HK-2 (cell line): ENCODE measurements at regions not wholly inside any gene's neighbourhood (a gene's known extent, or its start where the extent isn't known, plus 50 kb on each side); places are given as distances from the start of the nearest gene placed in this dataset.
"Not testable (repeated sequence)": the region's sequence is repeated elsewhere in the genome, so short reads cannot be mapped to it uniquely, and the experiment has no call there.

ENCODE experiments used
- DNase-seq: peaks from one replicate; pipeline ENCODE4 v3.0.0-alpha.2; 2018; ENCODE audit not compliant: unreplicated experiment

DNA sequence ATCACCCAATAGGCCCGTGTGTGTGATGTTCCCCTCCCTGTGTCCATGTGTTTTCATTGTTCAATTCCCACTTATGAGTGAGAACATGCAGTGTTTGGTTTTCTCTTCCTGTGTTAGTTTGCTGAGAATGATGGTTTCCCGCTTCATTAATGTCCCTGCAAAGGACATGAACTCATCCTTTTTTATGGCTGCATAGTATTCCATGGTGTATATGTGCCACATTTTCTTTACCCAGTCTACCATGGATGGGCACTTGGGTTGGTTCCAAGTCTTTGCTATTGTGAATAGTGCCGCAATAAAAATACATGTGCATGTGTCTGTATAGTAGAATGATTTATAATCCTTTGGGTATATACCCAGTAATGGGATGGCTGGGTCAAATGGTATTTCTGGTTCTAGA lies 568.1 kb downstream of the MATN1 start:
- not testable (repeated sequence) for DNase-seq

DNA sequence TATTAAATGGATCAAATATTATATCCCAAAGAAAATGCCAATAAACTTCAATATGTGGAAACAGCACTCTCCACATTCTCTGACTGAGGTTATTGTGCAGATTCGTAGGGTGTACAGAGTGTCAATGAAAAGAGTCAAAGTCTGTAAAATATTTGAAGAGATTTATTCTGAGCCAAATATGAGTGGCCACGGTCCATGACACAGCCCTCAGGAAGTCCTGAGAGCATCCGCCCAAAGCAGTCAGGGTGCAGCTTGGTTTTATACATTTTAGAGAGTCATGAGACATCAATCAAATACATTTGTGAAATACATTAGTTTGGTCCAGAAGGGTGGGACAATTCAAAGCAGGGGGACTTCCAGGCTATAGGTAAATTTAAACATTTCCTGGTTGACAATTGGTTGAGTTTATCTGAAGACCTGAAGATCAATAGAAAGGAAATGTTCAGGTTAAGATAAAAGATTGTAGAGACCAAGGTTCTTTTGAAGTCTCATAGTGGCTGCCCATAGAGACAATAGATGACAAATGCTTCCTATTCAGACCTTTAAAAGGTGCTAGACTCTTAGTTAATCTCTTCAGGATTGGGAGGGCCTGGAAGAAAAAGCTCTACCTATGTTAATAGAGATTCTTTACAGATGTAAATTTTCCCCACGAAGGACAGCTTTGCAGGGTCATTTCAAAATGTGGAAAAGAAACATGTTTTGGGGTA lies 569.5 kb downstream of the MATN1 start:
- no peak for DNase-seq

DNA sequence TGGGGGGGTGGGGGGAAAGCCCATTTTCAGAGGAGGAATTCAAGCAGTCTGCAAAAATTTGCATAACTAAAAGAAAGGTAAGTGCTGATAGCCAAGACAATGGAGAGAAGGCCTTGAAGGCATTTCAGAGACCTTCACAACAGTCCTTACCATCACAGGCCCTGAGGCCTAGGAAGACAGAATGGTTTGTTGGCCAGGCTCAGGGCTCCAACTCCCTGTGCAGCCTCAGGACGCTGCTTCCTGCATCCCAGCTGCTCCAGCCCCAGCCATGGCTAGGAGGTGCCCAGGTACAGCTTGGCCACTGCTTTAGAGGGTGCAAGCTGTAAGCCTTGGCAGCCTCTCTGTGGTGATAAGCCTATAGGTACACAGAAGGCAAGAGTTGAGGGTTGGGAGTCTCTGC lies 571.6 kb downstream of the MATN1 start:
- no peak for DNase-seq

GRCh38 chr1:30151119-30151518 lies 572.3 kb downstream of the MATN1 start:
- DNase-seq: no peak

DNA sequence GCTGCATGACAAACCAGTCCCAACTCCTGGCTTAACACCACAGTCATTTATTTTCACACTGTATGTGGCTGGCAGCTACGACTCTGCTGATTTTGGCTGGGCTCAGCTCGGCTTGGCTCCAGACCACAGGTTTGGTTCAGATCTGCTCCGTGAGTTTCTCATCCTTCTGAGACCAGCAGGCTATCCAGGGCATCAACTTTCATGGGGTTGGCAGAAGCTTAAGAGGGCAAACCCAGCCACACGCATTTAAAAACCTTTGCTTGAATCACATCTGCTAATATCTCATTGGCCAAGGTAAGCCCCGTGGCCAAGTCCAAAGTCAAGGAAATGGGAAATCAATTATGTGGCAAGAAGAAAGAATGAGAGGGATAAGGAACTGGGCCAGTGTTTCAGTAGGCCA lies 574.2 kb downstream of the MATN1 start:
- no peak for DNase-seq

DNA sequence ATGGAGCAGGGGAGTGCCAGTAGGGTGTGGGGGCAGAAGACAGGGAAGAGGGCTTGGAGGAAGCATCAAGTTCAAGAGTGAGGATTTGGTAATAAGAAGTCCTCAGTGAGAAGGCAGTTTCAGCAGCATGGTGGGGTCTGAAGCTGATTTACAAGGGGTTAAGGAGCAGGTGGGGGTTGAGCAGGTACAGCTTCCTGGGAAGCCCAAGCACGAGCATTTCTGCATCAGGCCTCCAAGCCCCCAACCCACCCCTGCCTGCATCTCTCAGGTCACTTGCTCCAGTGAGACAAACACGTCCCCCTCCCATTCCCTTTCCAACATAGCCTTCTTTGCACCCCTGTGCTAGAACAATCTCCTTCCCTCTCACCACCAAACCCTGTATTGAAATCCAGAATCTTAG lies 574.7 kb downstream of the MATN1 start:
- DNase-seq: no peak

DNA sequence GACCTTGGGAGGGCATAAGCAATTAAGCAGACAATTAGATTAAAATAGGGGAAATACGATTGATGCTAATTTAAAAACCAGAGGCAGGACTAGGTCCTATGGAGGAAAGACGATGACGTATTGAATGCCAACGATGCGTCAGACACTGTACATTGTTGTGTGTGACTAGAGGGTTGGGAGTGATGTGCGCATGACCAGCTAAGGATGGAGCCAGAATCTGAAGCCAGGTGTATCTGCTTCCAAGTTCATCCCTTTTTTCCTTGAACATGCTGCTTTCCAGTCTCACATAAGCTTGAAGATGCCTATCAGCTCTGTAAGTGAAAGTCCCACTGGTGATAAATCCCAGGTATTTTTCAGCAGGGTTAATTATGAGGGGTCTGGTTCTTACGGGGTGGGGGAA lies 576.2 kb downstream of the MATN1 start:
- DNase-seq: no peak

DNA sequence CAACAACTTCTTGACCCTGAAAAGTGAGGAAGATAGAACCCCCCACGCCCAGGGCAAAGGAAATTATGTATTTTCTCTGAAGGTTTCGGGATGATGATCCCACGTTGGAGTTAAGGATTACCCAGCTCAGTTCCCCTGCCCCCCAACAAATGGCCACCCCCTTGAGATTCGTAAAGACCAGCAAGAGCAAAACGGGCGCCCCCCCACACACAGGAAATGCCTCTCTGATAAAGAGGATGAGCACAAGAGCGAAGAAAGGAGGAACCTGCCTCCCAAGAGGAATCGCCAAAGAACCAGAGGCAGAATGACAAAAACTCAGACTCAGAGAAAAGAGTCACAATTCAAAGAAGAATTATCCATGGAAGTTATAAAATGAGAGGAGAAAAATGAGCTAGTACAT lies 576.9 kb downstream of the MATN1 start:
- no peak for DNase-seq

DNA sequence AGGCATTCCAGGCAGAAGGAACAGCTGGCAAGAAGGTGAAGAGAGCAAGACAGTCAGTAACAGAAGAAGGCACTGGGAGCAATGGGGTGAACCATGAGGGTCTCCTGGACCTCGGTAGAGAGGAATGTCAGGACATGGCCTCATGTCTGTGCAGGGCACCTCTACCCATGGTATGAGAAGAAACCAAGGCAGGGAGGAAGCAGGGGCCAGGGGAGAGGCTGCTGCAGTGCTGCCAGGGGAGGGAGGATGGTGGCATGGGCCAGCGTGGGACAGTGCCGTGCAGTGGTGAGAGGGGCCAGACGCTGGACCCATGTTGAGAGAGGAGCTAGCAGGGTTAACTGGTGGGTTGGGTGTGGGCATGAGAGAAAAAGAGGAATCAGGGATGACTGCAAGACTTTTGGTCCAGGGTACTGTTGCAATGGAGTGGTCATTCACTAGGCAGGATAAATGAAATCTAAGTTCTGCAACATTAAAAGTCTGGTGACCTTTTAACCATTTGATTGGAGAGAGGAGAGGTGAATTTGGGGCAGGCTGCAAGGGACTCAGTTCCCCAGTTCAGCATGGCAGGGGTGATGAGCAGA lies 577.6 kb downstream of the MATN1 start:
- no peak for DNase-seq

DNA sequence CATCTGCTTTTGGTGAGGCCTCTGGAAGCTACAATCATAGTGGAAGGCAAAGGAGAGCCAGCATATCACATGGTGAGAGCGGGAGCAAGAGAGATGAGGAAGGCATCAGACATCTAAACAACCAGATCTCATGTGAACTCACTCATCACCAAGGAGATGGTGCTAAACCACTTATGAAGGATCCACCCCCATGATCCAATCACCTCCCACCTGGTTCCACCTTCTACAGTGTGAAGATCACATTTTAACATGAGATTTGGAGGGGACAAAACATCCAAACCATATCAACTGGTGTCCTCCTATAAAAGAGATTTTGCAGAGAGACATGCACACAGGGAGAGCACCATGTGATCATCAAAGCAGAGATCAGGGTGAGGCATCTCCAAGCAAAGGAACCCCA lies 578.6 kb downstream of the MATN1 start:
- no peak for DNase-seq

DNA sequence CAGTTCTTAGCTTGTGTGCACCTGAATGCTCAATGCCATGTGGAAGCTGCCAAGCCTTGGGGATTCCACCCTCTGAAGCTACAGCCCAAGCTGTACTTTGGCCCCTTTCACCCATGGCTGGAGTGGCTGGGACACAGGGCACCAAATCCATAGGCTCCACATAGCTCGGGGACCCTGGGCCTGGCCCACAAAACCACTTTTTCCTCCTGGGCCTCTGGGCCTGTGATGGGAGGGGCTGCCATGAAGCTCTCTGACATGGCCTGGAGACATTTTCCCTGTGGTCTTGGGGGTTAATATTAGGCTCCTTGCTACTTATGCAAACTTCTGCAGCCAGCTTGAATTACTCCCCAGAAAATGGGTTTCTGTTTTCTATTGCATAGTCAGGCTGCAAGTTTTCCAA lies 579.9 kb downstream of the MATN1 start:
- DNase-seq: no peak

DNA sequence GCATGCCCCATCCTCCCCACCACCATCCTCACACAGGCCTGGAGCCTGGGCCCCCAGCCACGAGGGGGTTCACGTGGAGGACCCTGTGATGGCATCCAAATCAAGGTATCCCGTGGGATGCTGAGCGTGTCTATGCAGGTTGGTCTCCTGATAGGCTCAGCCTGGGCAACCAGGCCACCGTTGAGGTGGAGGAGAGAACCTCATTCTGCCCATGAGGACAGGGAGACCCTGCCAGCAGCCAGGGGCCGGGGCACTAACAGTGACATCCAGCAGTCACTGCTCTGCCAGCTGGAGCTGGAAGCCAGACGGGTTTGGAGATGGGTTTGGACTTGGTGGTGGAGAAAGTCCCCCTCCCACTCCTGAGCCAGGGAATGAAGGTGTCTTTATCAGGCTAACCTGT lies 582.8 kb downstream of the MATN1 start:
- DNase-seq: no peak

- no peak for DNase-seq
Observed at GRCh38 chr1:30138891-30139290, 584.5 kb downstream of the MATN1 start.

- DNase-seq: no peak
Observed at GRCh38 chr1:30137001-30137400, 586.4 kb downstream of the MATN1 start.

GRCh38 chr1:30135698-30136097 lies 587.7 kb downstream of the MATN1 start:
- no peak for DNase-seq

DNA sequence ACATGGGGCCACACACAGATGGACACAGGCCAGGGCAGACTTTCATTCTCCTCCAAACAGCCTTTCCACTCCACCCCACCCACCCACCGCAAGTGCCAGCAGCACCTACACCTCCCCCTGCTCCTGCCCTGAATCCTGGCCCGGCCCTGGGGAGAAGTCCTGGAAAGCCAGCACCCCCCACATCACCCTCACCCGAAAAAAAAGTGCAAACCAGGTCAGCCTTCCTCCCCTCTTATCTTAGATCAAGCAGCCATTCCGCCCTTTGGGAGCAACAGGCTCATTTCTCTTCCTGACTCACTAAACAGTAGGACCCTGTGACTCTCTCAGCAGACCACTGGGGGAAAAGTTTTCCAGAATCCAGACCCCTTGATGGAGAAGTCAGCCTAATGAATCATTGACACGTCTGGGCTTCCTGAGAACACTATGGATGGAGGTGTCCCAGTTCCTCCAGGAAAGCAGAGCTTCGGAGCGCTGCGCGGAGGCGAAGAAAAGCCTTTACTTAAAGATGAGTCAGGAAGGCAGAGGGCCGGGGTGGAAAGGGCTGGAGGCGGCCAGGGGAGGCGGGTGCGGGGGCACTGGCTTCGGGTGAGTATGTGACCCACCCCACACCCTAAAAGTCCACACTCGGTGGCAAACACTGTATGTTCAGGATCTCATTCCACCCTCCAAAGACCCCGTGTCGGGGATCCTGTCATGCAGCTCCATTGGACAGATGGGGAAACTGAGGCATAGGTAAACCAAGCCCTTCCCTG lies 588.7 kb downstream of the MATN1 start:
- no peak for DNase-seq

- no peak for DNase-seq
Observed at GRCh38 chr1:30133414-30134055, 589.9 kb downstream of the MATN1 start.

GRCh38 chr1:30132602-30133286 lies 590.6 kb downstream of the MATN1 start:
- DNase-seq: no peak

- DNase-seq: not testable (repeated sequence)
Observed at GRCh38 chr1:30130566-30130965, 592.8 kb downstream of the MATN1 start.

DNA sequence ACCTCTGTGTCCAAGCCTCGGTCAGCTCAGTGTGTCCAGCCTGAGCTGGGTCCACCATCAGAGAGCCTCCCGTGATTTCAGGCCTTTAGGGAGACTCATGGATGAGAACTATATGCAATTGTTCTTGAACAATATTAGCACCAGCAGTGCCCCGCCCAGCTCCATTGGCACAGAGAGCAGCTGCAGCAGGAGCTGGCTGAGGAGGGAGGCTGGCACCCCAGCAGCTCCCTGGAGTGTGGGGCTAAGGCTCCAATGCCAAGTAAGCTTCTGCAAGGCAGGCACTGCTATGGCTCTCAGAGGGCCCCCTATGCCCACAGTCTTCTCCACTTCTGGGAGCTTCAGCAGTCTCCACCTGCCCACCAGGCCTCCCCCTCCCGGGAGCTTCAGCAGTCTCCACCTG lies 593.3 kb downstream of the MATN1 start:
- DNase-seq: no peak

- no peak for DNase-seq
Observed at GRCh38 chr1:30129421-30130055, 593.8 kb downstream of the MATN1 start.

- no peak for DNase-seq
Observed at GRCh38 chr1:30129001-30129408, 594.4 kb downstream of the MATN1 start.
